ENCODE measurements at regions not wholly inside any gene's neighbourhood (a gene's known extent, or its start where the extent isn't known, plus 50 kb on each side); places are given as distances from the start of the nearest gene placed in this dataset.

DNA sequence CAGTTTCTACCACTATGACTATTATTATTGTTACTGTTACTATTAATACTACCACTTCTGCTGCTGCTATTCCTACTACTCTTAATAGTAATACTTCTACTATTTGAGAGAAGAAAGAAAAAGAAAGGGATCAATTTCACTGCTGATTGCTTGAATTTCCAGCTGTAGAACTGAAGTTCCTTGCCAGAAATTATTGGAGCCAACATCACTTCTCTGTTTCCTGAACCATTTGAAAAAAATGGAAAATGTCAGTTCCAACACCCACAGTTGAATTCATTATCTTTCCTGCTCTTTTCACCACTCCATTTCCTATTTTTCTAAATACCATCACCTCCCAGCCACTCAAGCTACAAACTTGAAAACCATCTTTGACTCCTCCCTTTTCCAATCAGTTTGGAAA, 54.1 kb upstream of the PIK3C2G start:
- no peak for DNase-seq (ENCODE audit: low spot score)

GRCh38 chr12:18206198-18206597, 55.1 kb upstream of the PIK3C2G start:
- no peak for DNase-seq (ENCODE audit: low spot score)

- DNase-seq (ENCODE audit: low spot score), result no peak
Measured at GRCh38 chr12:18204053-18204452, 57.3 kb upstream of the PIK3C2G start.

DNA sequence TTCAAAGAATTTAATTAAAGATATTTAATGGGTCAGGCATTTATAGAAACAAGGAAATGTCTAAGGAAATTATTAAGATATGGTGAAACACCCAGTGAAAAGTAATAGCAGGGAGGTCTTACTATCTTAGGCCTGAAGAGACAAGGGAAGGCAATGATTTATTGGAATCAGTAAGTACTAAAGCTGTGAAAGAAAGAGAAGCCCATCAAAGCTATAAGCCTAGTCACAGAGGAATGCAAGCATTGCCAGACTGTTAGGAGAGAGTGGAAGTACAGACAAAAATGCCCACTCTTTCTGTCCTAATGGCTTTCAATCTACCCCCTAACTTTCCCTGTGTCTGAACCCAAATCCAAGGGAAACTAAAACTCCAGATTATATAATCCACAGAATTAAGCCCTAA, 69.2 kb upstream of the PIK3C2G start:
- DNase-seq (ENCODE audit: low spot score), result no peak

DNA sequence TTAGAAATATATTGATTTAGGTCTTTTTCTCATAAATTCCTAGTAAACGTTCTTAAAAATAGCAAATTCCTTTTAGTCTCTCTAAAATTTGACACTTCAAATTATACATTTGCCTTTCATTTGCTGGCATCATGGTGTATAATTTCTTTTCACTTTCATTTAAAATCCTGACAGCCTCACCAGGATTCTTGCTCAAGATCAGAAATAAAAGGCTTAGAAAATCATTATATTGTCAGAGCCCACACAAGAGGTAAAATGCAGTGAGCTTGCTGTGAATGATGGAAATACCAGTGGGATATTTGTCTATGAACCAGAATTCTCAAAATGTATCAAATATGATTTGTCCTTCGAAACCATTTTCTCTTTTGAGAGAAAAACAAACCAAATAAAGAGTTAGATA, 78.2 kb upstream of the PIK3C2G start:
- no peak for DNase-seq (ENCODE audit: low spot score)

DNA sequence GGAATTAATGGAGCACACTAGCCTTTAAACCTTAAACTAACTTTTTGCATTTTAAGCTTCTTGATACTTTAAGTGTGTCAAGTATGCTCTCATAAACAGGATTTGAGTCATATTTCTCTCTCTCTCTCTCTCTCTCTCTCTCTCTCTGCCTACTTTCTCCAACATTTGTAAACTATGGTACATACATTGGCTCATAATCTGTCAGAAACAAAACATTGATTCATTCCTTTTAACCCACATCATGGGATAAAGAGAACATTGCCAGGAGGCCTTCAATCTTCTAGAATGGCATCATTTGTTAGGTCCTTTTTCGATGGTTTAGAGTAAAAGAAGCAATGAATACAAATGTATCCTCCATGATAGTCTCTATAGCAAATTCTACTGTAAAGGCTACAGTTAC, 81.6 kb upstream of the RERGL start:
- DNase-seq (ENCODE audit: low spot score), result no peak

GRCh38 chr12:18168016-18168415, 78.0 kb upstream of the RERGL start:
- no peak for DNase-seq (ENCODE audit: low spot score)

DNA sequence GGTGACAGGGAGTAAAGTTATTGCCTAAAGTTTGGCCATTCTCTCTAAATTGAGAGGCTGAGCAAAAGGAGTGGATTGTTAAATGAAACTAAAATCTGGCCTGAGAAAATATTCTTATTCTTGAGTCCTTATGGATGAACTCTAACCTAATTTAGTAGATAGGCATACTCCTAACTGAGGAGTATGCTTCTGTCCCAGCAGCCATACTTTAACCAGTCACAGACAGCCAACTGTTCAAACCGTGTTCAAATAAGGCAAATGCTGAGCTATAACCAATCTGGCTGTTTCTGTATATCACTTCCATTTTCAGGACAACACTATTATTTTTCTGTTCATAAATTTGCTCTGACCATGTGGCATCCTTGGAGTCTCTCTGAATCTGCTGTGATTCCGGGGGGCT, 75.9 kb upstream of the RERGL start:
- DNase-seq (ENCODE audit: low spot score), result no peak

- peak; percentile 2 for DNase-seq (ENCODE audit: low spot score)
Measured at GRCh38 chr12:18165422-18165871, 75.5 kb upstream of the RERGL start.

DNA sequence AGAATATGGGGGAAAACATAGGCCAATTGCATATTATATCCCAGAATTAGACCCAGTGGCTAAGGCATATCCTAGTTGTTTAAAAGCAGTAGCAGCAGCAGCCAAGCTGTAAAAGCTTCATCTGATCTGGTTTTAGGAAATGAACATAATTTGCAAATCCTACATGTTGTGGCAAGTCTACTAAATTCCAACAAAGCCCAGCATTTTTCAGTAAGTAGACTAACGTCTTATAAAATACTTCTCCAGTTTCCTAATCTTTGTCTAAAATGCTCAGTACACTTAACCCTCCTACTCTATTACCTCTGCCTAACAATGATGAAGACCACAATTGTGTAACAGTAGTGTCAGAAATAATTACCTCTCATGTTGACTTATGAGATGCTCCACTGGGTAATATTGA, 70.9 kb upstream of the RERGL start:
- no peak for DNase-seq (ENCODE audit: low spot score)

GRCh38 chr12:18158774-18159557, 69.0 kb upstream of the RERGL start:
- DNase-seq (ENCODE audit: low spot score), result peak; percentile 8

DNA sequence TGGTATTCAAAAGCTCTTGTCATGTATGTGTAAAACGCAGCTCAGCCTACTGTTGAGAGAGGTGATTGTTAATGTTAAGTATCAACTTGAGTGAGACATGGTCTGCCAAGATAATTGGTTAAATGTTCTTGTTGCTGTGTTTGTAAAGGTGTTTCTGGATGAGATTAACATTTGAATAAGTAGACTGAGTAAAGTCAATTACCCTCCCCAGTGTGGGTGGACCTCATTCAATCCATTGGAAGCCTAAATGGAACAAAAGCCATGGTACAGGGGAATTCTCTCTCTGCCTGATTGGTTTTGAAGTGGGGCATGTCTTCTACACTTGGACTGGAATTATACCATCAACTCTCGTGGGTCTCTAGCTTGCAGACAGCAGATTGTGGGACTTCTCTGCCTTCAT, 63.8 kb upstream of the RERGL start:
- DNase-seq (ENCODE audit: low spot score), result no peak

DNA sequence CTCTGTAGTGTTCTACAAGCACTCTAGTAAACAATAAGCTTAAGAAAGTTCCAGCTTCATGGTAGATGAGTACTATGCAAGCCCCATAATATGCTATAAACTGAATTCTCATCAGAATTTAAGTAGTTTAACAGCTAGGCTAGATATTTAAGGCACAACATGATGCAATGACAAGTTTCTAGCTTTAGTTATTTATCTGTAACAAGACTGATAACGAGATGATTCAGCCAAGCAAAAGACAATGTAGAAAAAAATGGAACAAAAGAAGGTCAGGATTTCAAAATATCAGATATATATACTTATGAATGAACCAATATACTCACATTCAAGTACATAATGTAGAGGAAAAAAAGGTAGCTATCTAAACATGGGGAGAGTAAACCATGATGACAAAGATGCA, 61.0 kb upstream of the RERGL start:
- DNase-seq (ENCODE audit: low spot score), result no peak

- DNase-seq (ENCODE audit: low spot score), result no peak
Measured at GRCh38 chr12:18148961-18149360, 59.0 kb upstream of the RERGL start.

- DNase-seq (ENCODE audit: low spot score), result no peak
Measured at GRCh38 chr12:18146363-18146762, 56.4 kb upstream of the RERGL start.

DNA sequence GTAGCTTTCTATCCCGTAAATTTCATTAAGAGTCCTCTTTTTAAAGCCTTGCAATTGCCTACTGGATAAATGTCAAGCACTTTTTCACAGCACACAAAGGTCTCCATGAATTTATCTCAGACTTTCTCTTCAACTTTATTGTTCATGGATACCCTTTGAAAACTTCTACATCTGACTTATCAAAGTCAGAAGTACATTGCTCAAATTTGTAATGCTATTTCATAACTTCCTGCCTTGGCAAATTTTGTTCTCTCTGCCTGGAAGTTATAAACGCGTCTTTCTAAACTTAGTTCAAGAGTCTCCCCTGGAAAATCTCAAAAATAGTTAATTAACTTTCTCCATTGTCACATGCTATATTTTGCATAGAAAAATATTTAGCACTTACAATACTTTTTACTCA, 55.9 kb upstream of the RERGL start:
- DNase-seq (ENCODE audit: low spot score), result no peak

DNA sequence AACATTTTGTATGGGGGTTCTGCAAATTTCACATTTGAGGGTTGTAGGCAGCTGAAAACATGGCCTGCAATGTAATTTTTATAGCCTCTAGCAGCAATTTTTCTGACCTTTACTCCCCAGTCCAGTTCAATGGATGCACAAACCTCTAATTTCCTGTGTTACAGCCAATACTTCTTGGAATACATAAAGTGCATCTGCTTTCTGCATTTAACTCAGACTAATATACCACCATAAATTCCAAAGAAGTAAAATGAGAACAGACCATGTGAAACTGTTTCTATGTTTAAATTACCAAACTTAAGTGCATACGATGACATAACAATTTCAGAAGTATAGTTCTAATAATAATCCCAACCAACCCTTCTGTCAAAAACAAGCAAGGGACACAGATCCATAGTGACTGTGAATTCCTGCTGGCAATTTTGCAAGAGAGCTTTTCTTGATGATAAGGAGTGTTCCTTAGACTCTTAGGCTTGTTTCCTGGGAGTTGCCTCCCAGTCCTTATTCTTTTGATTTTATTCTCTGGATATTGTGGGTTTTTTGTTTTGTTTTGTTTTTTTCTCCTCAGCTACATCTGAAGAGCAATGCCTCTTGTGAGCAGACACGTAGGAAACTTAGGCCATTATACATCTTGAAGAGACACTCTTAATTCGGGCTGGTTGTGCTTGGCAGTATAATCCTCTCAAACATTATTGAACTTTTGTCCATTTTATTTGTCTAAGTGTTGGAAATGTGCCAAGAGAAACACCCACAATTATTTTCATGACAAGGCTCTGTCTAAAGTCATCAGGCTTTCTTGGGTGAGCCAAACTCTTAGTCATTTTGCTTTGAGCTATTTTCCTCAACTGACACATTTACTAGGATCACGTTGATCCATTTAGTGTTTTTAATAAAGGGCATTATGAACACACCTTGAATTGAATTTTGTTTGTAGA, 51.3 kb upstream of the RERGL start:
- no peak for DNase-seq (ENCODE audit: low spot score)

GRCh38 chr12:18139989-18140596, 50.1 kb upstream of the RERGL start:
- peak; percentile 2 for DNase-seq (ENCODE audit: low spot score)
